GM19395 (cell line): ENCODE measurements at regions not wholly inside any gene's neighbourhood (a gene's known extent, or its start where the extent isn't known, plus 50 kb on each side); places are given as distances from the start of the nearest gene placed in this dataset.

Experiments
- ATAC-seq: cut with Tn5 transposase; IDR thresholded peaks from one replicate; pipeline ENCODE4 v1.9.1; 2021; ENCODE audit warnings: mild to moderate bottlenecking, moderate library complexity; ENCODE audit not compliant: unreplicated experiment

DNA sequence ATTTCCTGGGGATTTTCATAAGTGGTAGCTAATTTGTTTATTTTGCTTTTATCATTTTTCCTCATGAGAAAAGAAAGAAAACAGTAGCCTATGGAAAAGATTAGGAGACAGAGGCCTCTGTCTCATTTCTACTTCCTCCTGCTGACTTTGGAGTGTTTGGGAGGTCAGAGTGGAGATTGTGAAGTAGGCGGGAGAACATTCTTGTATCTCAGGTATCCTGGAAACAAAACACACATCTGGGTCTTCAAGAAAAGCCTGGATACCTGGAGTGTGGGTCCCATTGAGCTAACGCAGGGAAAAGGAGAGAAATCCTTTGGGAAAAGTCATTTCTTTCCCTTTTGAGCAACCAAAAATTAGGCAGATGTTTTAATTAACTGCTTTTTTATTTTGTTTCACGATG lies 161.5 kb upstream of the DMAC1 start:
- no peak for ATAC-seq

- ATAC-seq = no peak
Observed at GRCh38 chr9:7960320-7961050, 160.9 kb upstream of the DMAC1 start.

DNA sequence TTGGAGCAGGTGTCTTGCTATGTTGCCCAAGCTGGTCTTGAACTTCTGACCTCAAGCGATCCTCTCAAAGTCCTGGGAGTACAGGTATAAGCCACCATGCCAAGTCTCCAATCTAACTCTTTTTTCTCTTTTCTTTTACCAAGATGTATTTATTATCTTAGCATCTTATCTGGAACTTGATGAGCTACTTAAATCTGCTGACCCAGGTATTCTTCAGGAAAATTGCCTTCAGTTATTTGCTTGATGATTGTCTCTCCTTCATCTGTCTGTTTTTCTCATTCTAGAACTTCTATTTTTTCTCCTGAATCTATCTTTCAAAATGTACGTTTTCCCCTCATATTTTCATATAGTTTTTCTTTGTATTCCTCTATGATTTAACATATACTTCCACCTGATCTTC lies 158.2 kb upstream of the DMAC1 start:
- ATAC-seq = no peak

- ATAC-seq = no peak
Observed at GRCh38 chr9:7947577-7947976, 148.0 kb upstream of the DMAC1 start.

- no peak for ATAC-seq
Observed at GRCh38 chr9:7946458-7946857, 146.9 kb upstream of the DMAC1 start.

DNA sequence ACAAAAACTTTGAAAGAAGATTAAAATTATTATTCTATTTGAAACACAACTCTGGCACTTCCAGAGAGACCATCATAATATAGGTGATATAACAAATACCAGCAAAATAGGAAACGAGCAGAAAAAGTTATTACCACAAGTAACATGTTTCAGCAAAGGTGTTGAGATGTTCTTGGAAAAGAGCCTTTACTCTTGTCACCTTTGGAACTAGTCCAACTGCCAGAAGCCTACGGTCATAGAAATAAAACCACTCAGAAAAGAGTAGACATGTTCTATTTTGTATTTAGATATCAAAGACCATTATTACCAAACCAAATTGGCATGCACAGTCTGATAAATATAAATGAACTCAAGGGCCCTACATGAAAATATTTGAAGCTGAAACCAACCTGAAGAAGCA lies 145.0 kb upstream of the DMAC1 start:
- no peak for ATAC-seq

DNA sequence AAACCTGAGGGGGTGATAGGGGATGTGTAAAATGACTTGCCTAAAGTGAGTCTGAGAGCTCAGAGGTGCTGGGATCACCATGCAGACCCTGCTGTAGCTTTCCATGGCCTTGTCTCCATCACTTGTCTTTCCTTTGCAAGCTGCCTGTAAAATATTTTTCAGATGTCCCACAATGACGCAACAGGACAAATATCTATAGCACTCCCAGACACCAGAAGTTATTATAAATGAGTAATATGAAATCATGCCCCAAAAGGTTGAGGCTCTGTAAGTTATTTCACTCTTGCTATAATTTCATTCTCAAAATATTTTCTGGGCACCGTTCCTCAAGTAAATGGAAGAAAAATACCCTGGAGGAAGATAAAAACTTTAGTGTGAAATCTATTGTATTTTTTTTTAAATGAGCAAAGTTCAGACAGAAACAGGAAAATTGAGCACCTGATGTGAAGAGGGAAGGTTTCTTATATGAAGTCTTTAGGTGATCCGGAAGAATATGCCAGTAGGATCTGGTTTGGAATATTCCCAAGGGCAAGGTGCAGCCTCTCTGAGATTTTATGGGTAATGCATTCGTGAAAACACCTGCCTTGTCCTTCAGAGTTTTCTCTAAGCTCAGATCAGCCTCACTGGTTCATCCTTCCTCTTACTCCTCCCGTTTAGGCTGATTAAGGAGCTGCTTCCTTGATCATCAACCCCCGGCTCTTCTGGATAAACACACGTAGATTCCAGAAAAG lies 138.3 kb upstream of the DMAC1 start:
- no peak for ATAC-seq

DNA sequence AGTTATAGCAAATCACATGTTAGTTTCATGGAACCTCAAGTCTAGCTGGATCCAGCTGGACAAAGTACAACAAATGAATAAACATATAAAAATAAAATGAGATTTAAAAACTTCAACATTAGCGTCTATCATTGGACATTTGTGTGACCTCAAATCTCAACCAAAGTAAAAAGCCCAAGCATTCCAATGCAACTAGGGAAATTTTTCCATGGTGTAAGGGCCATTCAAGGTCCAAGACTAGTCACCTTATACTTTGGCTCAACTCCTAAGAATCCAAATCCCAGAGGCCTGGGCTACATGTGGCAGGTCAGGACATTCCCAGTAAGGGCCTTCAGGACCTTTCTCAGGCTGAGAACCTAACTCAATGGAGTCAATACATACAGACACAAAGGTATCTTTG lies 137.4 kb upstream of the DMAC1 start:
- ATAC-seq = no peak

DNA sequence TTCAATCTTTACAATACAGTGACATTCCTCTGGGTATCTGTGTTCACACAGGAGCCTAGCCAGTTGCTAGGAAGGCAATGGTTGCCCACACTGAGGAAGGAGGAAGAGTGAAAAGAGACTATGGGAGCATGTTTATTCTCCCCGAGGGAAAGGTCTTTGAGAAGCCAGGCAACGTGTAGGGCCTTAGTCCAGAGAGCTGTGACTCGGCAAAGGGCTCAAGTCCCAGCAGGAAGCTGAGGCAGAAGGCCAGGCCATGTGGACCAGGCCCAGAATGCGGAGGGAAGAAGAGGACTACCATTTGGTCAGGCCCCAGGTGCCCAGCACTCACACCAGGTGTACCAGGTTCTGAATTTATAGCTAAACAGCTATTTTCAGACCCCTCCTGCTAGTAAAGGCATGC lies 136.6 kb upstream of the DMAC1 start:
- ATAC-seq = no peak

- ATAC-seq = peak; percentile 81
Observed at GRCh38 chr9:7935681-7936080, 136.1 kb upstream of the DMAC1 start.

- ATAC-seq = no peak
Observed at GRCh38 chr9:7932767-7933166, 133.2 kb upstream of the DMAC1 start.

DNA sequence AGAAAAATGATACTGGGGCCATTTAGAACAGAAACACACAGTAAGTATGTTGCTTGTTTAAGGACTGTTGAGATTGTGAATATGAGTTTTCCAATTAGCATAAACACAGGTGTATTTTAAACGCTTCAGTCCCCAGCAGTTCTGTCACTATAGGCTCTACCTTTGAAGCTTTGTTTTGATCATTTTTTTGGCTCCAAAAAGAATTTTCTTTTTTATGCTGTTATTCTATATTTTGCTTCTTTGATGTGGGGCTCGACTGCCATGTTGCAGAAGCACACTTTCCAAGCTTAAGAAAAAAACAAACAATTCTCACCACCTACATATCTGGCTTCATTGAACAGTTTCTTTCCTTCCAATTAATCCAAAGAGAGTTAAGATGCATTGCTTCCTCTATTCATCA lies 131.0 kb upstream of the DMAC1 start:
- ATAC-seq = no peak

- ATAC-seq = no peak
Observed at GRCh38 chr9:7921545-7922197, 122.1 kb upstream of the DMAC1 start.

GRCh38 chr9:7912037-7912535 lies 112.5 kb upstream of the DMAC1 start:
- no peak for ATAC-seq

DNA sequence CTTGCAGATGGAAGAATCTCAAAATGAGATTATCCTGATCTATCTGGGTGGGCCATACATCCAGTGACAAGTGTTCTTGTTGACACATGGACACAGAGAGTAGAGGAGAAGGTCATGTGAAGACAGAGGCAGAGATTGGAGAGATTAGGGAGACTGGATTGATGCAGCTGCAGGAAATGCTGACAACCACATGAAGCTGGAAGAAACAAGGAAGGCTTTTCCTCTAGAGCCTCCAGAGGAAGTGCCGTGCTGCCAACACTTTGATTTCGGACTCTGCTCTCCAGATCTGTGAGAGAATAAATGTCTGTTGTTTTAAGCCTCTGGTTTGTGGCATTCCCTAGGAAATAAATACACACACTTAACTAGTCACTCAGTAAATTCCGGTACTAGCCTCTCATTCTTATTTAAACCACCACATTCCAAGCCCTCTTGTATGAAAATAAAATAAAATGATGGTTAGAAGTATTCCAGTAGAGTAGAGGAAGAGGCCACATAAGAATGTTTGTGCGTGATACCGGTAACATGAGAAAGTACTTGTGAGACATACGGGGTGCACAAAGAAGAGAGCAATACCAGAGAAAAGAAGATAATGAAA lies 110.9 kb upstream of the DMAC1 start:
- ATAC-seq = no peak

DNA sequence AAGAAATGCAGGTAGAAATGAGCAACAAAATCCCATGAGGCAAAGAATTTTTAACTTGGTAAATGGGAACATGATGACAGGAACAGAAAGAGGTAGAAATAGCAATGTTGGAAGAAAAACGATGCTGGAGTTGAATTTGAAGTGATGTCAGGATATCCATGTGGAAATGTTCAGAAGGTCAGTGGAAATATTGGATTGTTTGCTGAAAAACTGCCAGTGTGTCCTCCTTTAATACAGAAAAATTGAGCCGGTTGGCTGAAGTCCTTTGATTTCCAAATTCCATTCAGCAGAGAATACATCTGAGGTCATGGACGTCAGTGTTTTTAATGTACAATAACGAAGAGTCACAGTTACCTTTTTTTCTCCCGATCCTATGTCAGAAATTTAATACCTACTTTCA lies 110.0 kb upstream of the DMAC1 start:
- no peak for ATAC-seq

- no peak for ATAC-seq
Observed at GRCh38 chr9:7907551-7908337, 108.2 kb upstream of the DMAC1 start.

DNA sequence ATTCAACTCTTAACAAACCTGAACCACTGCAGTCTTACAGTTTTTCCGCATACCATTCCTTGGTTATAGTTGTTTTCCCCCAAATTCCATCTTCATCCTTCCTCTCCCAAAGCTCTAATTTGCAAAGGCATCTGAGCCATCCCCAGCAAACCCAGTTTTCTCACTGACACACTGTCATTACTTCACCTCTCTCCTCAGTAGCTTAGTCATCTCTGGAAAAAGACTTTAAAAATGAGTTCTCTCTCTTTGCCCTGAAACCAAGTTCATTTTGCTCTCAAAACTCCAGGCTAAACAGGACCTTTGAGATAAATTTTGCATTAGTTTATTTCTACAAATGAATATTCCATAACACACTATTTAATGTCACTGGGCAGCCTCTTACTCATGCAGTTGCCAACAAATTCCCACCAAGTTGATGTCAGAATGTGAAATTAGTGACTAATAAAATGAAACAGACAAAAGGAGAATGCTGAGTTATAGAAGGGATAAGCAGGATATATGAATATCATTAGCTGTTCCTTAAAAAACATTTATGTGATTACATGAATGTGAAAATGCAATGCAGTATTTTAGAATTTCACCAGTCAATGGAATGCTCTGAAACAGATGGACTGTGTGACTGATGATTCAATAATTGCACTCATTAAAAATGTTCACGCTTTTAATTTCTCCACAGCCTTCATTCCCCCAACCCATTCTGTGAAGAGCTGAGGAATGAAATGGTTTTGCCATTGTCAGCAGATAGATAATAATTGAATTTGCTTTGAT lies 107.4 kb upstream of the DMAC1 start:
- ATAC-seq = no peak

- ATAC-seq = no peak
Observed at GRCh38 chr9:7901621-7902020, 102.0 kb upstream of the DMAC1 start.

DNA sequence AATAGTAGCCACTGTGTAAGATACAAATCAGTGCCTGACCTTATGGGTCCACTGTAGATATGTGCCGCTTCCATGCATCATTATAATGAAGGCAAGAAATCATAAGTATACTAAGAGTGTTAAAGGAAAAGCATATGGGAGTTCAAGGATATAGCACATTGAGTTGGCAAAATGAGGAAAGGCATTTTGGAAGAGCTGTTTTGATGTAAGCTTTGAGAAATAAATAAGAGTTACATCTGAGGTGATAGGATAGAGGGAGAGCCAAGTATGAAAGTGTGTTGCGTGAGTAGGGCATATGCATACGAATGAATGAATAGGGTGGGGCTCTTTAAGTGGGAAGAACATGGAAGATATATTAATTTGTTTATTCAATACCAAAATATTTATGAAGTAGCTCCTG lies 101.0 kb upstream of the DMAC1 start:
- no peak for ATAC-seq
